ENCODE measurements at regions not wholly inside any gene's neighbourhood (a gene's known extent, or its start where the extent isn't known, plus 50 kb on each side); places are given as distances from the start of the nearest gene placed in this dataset.

GRCh38 chr7:22060197-22060596, 114.5 kb upstream of the CDCA7L start:
- TF ChIP-seq CTCF (IDR thresholded peaks at IDR 0.05 in 8 of 11, conservative IDR thresholded peaks at IDR 0.05 in 3 of 11) (no peak), POLR2AphosphoS5 (IDR thresholded peaks at IDR 0.05) (no peak), POLR2A (IDR thresholded peaks at IDR 0.05) (no peak)

Data from spleen (tissue), 7 donors.